SK-N-SH (cell line): ENCODE measurements at regions not wholly inside any gene's neighbourhood (a gene's known extent, or its start where the extent isn't known, plus 50 kb on each side); places are given as distances from the start of the nearest gene placed in this dataset.

Experiments
- CTCF ChIP-seq: fragments of 200-600 bp; sonication (generic); IDR thresholded peaks from 2 replicates; pipeline ENCODE4 v1.6.1; 2017; ENCODE audit warnings: antibody characterized with exemption, mild to moderate bottlenecking, moderate library complexity
- EP300 ChIP-seq, 2 experiments: IDR thresholded peaks; 2 replicates each; pipeline versions ENCODE4 v1.4.0 to v1.6.1; 2012; ENCODE audit warnings: borderline replicate concordance in 1 of 2, low read depth in 1 of 2, low read length in 1 of 2
- MXI1 ChIP-seq: IDR thresholded peaks from 2 replicates; pipeline ENCODE4 v1.6.1; 2012; ENCODE audit warnings: mild to moderate bottlenecking, low read depth, low read length, improper control_type of control experiment
- NRF1 ChIP-seq: IDR thresholded peaks from 2 replicates; pipeline ENCODE4 v1.6.1; 2012; ENCODE audit warnings: low read depth, mild to moderate bottlenecking, low read length
- POLR2AphosphoS5 ChIP-seq: IDR thresholded peaks from 2 replicates; pipeline ENCODE4 v1.6.1; 2012; ENCODE audit warnings: low read depth, low read length
- RFX5 ChIP-seq: IDR thresholded peaks from 2 replicates; pipeline ENCODE4 v1.6.1; 2012; ENCODE audit warnings: mild to moderate bottlenecking, improper control_type of control experiment, low read length
- SIN3A ChIP-seq: IDR thresholded peaks from 2 replicates; pipeline ENCODE4 v1.6.1; 2012; ENCODE audit warnings: low read depth, mild to moderate bottlenecking, low read length, moderate library complexity, borderline replicate concordance
- TAF1 ChIP-seq: IDR thresholded peaks from 2 replicates; pipeline ENCODE4 v1.6.1; 2012; ENCODE audit warnings: low read depth, mild to moderate bottlenecking, low read length, moderate library complexity, borderline replicate concordance
- USF2 ChIP-seq: fragments of 150-350 bp; IDR thresholded peaks from 2 replicates; pipeline ENCODE4 v1.6.1; 2017; ENCODE audit warnings: antibody characterized with exemption, low read length, low read depth, borderline replicate concordance
- TF ChIP-seq, protein P1 (sequence below): IDR thresholded peaks from 2 replicates; pipeline ENCODE4 v1.4.0; 2012; ENCODE audit warnings: low read depth
- TF ChIP-seq, protein P2 (sequence below): IDR thresholded peaks from 2 replicates; pipeline ENCODE4 v1.6.1; 2012; ENCODE audit warnings: mild to moderate bottlenecking, low read depth, low read length, moderate library complexity

DNA sequence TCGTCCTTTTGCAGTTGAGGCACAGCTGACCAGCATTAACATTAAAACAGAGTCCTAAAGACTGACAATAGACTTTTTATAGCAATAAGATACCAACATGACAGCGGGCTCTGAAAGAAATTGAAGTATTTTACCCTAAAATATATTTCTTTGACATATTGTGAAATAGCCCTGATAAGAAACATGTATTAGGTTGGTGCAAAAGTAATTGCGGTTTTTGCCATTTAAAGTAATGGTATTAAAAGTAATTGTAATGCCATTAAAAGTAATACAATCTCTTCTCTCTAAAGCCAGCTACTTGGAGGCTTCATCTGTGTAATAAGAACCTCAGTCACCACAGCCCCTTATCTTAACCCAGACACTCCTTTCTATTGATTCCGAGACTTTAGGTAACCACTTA is 394.6 kb downstream of the PREX1 start:
- TF ChIP-seq NRF1, result no peak
- TF ChIP-seq POLR2AphosphoS5, result no peak
- TF ChIP-seq CTCF, result no peak
- no peak for TF ChIP-seq EP300 (IDR thresholded peaks at IDR 0.05; ENCODE audit: borderline replicate concordance in 1 of 2, low read depth in 1 of 2, low read length in 1 of 2)
- TF ChIP-seq, protein P1, sequence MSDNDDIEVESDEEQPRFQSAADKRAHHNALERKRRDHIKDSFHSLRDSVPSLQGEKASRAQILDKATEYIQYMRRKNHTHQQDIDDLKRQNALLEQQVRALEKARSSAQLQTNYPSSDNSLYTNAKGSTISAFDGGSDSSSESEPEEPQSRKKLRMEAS, result no peak
- TF ChIP-seq MXI1, result no peak
- TF ChIP-seq, protein P2, sequence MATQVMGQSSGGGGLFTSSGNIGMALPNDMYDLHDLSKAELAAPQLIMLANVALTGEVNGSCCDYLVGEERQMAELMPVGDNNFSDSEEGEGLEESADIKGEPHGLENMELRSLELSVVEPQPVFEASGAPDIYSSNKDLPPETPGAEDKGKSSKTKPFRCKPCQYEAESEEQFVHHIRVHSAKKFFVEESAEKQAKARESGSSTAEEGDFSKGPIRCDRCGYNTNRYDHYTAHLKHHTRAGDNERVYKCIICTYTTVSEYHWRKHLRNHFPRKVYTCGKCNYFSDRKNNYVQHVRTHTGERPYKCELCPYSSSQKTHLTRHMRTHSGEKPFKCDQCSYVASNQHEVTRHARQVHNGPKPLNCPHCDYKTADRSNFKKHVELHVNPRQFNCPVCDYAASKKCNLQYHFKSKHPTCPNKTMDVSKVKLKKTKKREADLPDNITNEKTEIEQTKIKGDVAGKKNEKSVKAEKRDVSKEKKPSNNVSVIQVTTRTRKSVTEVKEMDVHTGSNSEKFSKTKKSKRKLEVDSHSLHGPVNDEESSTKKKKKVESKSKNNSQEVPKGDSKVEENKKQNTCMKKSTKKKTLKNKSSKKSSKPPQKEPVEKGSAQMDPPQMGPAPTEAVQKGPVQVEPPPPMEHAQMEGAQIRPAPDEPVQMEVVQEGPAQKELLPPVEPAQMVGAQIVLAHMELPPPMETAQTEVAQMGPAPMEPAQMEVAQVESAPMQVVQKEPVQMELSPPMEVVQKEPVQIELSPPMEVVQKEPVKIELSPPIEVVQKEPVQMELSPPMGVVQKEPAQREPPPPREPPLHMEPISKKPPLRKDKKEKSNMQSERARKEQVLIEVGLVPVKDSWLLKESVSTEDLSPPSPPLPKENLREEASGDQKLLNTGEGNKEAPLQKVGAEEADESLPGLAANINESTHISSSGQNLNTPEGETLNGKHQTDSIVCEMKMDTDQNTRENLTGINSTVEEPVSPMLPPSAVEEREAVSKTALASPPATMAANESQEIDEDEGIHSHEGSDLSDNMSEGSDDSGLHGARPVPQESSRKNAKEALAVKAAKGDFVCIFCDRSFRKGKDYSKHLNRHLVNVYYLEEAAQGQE, result no peak
- no peak for TF ChIP-seq USF2
- no peak for TF ChIP-seq RFX5
- TF ChIP-seq TAF1, result no peak
- TF ChIP-seq SIN3A, result no peak
